HCT116 (cell line): ENCODE measurements at regions not wholly inside any gene's neighbourhood (a gene's known extent, or its start where the extent isn't known, plus 50 kb on each side); places are given as distances from the start of the nearest gene placed in this dataset.

Experiments used
- ATAC-seq: fragments of 200-7000 bp; cut with Tn5 transposase; 2 replicates; pipeline ENCODE4 v1.9.1; 2020; ENCODE audit warnings: mild to moderate bottlenecking, moderate library complexity
- BruUV-seq: library from RNA; stranded (reverse); fragments of 400-500 nt; replicated peaks from 2 replicates; lab custom pipeline; 2021; lab: Mats Ljungman, UMichigan
- CTCF ChIA-PET: fragments of 300-600 bp; sonication (Branson Sonifier 250); formaldehyde crosslinking; loops from one replicate; lab custom pipeline; 2021; ENCODE audit warnings: antibody characterized with exemption; lab: Charles Lee
- POLR2A ChIA-PET: fragments of 300-600, 350-600 bp; sonication (Branson Sonifier 250); formaldehyde crosslinking; loops from one replicate; lab custom pipeline; 2021; ENCODE audit warnings: antibody characterized with exemption; lab: Charles Lee
- RAD21 ChIA-PET, 2 experiments: fragments of 300-600 bp; sonication (Branson Sonifier 250); formaldehyde crosslinking; loops; one replicate each; lab custom pipeline; 2023; ENCODE audit warnings: low total read pairs in 2 of 2; ENCODE audit not compliant: uncharacterized antibody in 2 of 2, unreplicated experiment in 2 of 2, low non-redundant PET in 1 of 2; lab: Charles Lee
- DNase-seq: peaks from one replicate; pipeline ENCODE4 v3.0.0-alpha.2; 2010; ENCODE audit warnings: low read depth, low spot score
- H2AFZ ChIP-seq: fragments of 200-600 bp; shearing (Covaris generic), sonication (generic); 2 replicates; pipeline ENCODE4 v1.6.1; 2017; ENCODE audit warnings: low read depth, mixed run types, mixed read lengths, antibody characterized with exemption, low read length; ENCODE audit not compliant: poor library complexity, severe bottlenecking
- H3K27ac ChIP-seq: 2 replicates; pipeline ENCODE4 v1.5.1; 2012; ENCODE audit warnings: low read depth, low read length
- H3K27me3 ChIP-seq: fragments of 200-600 bp; sonication (generic); 2 replicates; pipeline ENCODE4 v1.6.1; 2016; ENCODE audit warnings: mixed run types, low read length, mixed read lengths; ENCODE audit not compliant: insufficient read depth
- H3K36me3 ChIP-seq, 2 experiments: fragments of 200-500 bp in 1 of 2; fragments of 200-600 bp in 1 of 2; sonication (Bioruptor generic) in 1 of 2; sonication (generic) in 1 of 2; 2 replicates each; pipeline versions ENCODE4 v1.5.1 to v1.6.1; 2014 to 2016; ENCODE audit warnings: low read length in 2 of 2, inconsistent platforms in 1 of 2, mixed read lengths in 1 of 2, mixed run types in 1 of 2; ENCODE audit not compliant: insufficient read depth in 2 of 2, control insufficient read depth in 1 of 2
- H3K4me1 ChIP-seq, 2 experiments: fragments of 200-600 bp in 1 of 2; sonication (generic) in 1 of 2; 2 replicates each; pipeline versions ENCODE4 v1.5.1 to v1.6.1; 2012 to 2017; ENCODE audit warnings: low read length in 2 of 2, inconsistent platforms in 1 of 2, mild to moderate bottlenecking in 1 of 2, mixed read lengths in 1 of 2, mixed run types in 1 of 2, moderate library complexity in 1 of 2; ENCODE audit not compliant: insufficient read depth in 2 of 2, control insufficient read depth in 1 of 2
- H3K4me2 ChIP-seq: fragments of 200-600 bp; sonication (generic); 2 replicates; pipeline ENCODE4 v1.6.1; 2017; ENCODE audit warnings: mixed run types, low read length, mixed read lengths
- H3K4me3 ChIP-seq, 2 experiments: fragments of 200-600 bp in 1 of 2; sonication (generic) in 1 of 2; replicated peaks in 1 of 2; 2 replicates each; pipeline ENCODE4 v1.5.1; 2011 to 2016; ENCODE audit warnings: low read length in 2 of 2, control low read depth in 1 of 2, low read depth in 1 of 2, mild to moderate bottlenecking in 1 of 2, mixed read lengths in 1 of 2, mixed run types in 1 of 2
- H3K79me2 ChIP-seq: fragments of 200-600 bp; sonication (generic); 2 replicates; pipeline ENCODE4 v1.6.1; 2017; ENCODE audit warnings: mild to moderate bottlenecking, mixed run types, low read length, moderate library complexity, mixed read lengths; ENCODE audit not compliant: insufficient read depth
- H3K9ac ChIP-seq: fragments of 200-600 bp; sonication (generic); 2 replicates; pipeline ENCODE4 v1.6.1; 2016; ENCODE audit warnings: low read length, mixed read lengths
- H3K9me2 ChIP-seq: fragments of 200-600 bp; sonication (generic), shearing (Covaris generic); 2 replicates; pipeline ENCODE4 v1.6.1; 2017; ENCODE audit warnings: mixed run types, mild to moderate bottlenecking, moderate library complexity; ENCODE audit not compliant: insufficient read depth
- H3K9me3 ChIP-seq, 2 experiments: fragments of 200-500 bp in 1 of 2; fragments of 200-600 bp in 1 of 2; sonication (Bioruptor generic) in 1 of 2; sonication (generic) in 1 of 2; 2 replicates each; pipeline ENCODE4 v1.6.1; 2014 to 2017; ENCODE audit warnings: low read length in 2 of 2, mixed read lengths in 2 of 2, inconsistent platforms in 1 of 2, low read depth in 1 of 2, mild to moderate bottlenecking in 1 of 2, mixed run types in 1 of 2, moderate library complexity in 1 of 2; ENCODE audit not compliant: control insufficient read depth in 1 of 2, insufficient read depth in 1 of 2
- H4K20me1 ChIP-seq: fragments of 200-600 bp; sonication (generic), shearing (Covaris generic); 2 replicates; pipeline ENCODE4 v1.6.1; 2017; ENCODE audit warnings: mixed run types, mild to moderate bottlenecking, moderate library complexity; ENCODE audit not compliant: insufficient read depth
- CBX3 ChIP-seq: IDR thresholded peaks from 2 replicates; pipeline ENCODE4 v1.6.1; 2012; ENCODE audit warnings: low read depth
- EGR1 ChIP-seq: IDR thresholded peaks from 2 replicates; pipeline ENCODE4 v1.6.1; 2012; ENCODE audit warnings: low read depth
- ELF1 ChIP-seq: IDR thresholded peaks from 2 replicates; pipeline ENCODE4 v1.6.1; 2012; ENCODE audit warnings: low read depth, borderline replicate concordance
- EZH2 ChIP-seq: fragments of 200-600 bp; sonication (generic); IDR thresholded peaks from 2 replicates; pipeline ENCODE4 v1.6.1; 2017; ENCODE audit warnings: antibody characterized with exemption, mixed run types
- EZH2phosphoT487 ChIP-seq: fragments of 200-600 bp; IDR thresholded peaks from 2 replicates; pipeline ENCODE4 v1.6.1; 2018; ENCODE audit warnings: antibody characterized with exemption, borderline replicate concordance
- FOSL1 ChIP-seq: IDR thresholded peaks from 2 replicates; pipeline ENCODE4 v1.6.1; 2012; ENCODE audit warnings: low read depth
- JUND ChIP-seq: IDR thresholded peaks from 2 replicates; pipeline ENCODE4 v1.6.1; 2012
- MAX ChIP-seq: IDR thresholded peaks from 2 replicates; pipeline ENCODE4 v1.6.1; 2012
- POLR2A ChIP-seq: IDR thresholded peaks from 2 replicates; pipeline ENCODE4 v1.7.0; 2011; ENCODE audit warnings: borderline replicate concordance; ENCODE audit not compliant: insufficient read depth, insufficient read length; ENCODE audit errors: extremely low read depth
- POLR2AphosphoS5 ChIP-seq: IDR thresholded peaks from 2 replicates; pipeline ENCODE4 v1.6.1; 2011; ENCODE audit warnings: mild to moderate bottlenecking, low read depth, low read length, moderate library complexity
- RAD21 ChIP-seq: IDR thresholded peaks from 2 replicates; pipeline ENCODE4 v1.6.1; 2012; ENCODE audit warnings: low read depth, mild to moderate bottlenecking
- REST ChIP-seq: IDR thresholded peaks from 2 replicates; pipeline ENCODE4 v1.6.1; 2012; ENCODE audit warnings: low read depth
- SIN3A ChIP-seq: IDR thresholded peaks from 2 replicates; pipeline ENCODE4 v1.6.1; 2012; ENCODE audit warnings: low read depth
- SP1 ChIP-seq: IDR thresholded peaks from 2 replicates; pipeline ENCODE4 v1.6.1; 2012; ENCODE audit warnings: low read depth
- SRF ChIP-seq: IDR thresholded peaks from 2 replicates; pipeline ENCODE4 v1.6.1; 2012; ENCODE audit warnings: low read depth
- ZBTB33 ChIP-seq: IDR thresholded peaks from 2 replicates; pipeline ENCODE4 v1.6.1; 2011; ENCODE audit warnings: mild to moderate bottlenecking, low read length, moderate library complexity; ENCODE audit not compliant: insufficient replicate concordance; ENCODE audit errors: extremely low read depth
- ZFX ChIP-seq: fragments of 450-650 bp; IDR thresholded peaks from 2 replicates; pipeline ENCODE4 v1.6.1; 2017
- ZNF274 ChIP-seq: fragments of 200-500 bp; sonication (Bioruptor generic); IDR thresholded peaks from 2 replicates; pipeline ENCODE4 v1.6.1; 2014; ENCODE audit warnings: mild to moderate bottlenecking, low read depth, low read length, inconsistent platforms
- intact Hi-C: fragments of 100-400 bp; cut with micrococcal nuclease; formaldehyde crosslinking; loops from 2 replicates; pipeline ENCODE4 v1.10.0; 2022
- TF ChIP-seq, protein P1 (sequence below): IDR thresholded peaks from 2 replicates; pipeline ENCODE4 v1.6.1; 2012
- TF ChIP-seq, protein P2 (sequence below), 3 experiments: fragments of 200-600 bp in 1 of 3; sonication (generic) in 1 of 3; IDR thresholded peaks in 2 of 3; conservative IDR thresholded peaks in 1 of 3; 2 replicates each; pipeline ENCODE4 v1.5.1; 2012 to 2017; ENCODE audit warnings: low read depth in 2 of 3, low read length in 2 of 3, antibody characterized with exemption in 1 of 3, borderline replicate concordance in 1 of 3, control low read depth in 1 of 3, mild to moderate bottlenecking in 1 of 3, mixed read lengths in 1 of 3, mixed run types in 1 of 3, moderate library complexity in 1 of 3; ENCODE audit not compliant: insufficient read depth in 1 of 3

DNA sequence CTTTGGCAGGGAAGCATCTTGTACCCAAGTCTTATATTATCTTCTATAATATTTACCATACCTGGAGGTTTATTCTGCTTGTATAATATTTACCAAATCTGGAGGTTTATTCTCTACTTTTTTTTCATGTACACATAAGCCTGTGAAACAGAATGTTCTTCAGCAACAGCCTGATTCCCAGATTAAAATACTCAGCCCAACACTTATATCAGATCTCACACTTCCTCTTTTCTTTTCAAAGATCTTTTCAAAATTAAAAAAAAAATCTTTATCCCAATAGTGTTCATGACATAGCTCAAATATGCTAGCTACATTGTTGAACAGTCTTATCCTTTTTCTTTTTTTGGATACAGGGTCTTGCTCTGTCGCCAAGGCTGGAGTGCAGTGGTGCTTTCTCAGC is 300.7 kb downstream of the LMO7 start:
- Histone ChIP-seq H3K9ac (no peak overlapping the region), H3K27ac (no peak overlapping the region), H4K20me1 (no peaks in the 10 kb centered on the region), H3K4me3 (no peak overlapping the region), H2AFZ (no peak overlapping the region), H3K9me2 (no peaks in the 10 kb centered on the region), H3K4me2 (no peak overlapping the region), H3K36me3 (no peaks in the 10 kb centered on the region), H3K79me2 (no peaks in the 10 kb centered on the region), H3K4me1 (no peaks in the 10 kb centered on the region), H3K9me3 (no peaks in the 10 kb centered on the region), H3K27me3 (no peaks in the 10 kb centered on the region)
- TF ChIP-seq, protein P1, sequence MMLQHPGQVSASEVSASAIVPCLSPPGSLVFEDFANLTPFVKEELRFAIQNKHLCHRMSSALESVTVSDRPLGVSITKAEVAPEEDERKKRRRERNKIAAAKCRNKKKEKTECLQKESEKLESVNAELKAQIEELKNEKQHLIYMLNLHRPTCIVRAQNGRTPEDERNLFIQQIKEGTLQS = no peak
- TF ChIP-seq POLR2AphosphoS5 (no peak), EZH2 (no peak), EZH2phosphoT487 (no peak), SIN3A (no peak), ZFX (no peak), SP1 (no peak), ZNF274 (no peak), FOSL1 (no peak), ZBTB33 (no peak), RAD21 (no peak), SRF (no peak), EGR1 (no peak), JUND (no peak), REST (no peak), CBX3 (no peak), POLR2A (no peak), ELF1 (no peak), MAX (no peak)
- TF ChIP-seq, protein P2, sequence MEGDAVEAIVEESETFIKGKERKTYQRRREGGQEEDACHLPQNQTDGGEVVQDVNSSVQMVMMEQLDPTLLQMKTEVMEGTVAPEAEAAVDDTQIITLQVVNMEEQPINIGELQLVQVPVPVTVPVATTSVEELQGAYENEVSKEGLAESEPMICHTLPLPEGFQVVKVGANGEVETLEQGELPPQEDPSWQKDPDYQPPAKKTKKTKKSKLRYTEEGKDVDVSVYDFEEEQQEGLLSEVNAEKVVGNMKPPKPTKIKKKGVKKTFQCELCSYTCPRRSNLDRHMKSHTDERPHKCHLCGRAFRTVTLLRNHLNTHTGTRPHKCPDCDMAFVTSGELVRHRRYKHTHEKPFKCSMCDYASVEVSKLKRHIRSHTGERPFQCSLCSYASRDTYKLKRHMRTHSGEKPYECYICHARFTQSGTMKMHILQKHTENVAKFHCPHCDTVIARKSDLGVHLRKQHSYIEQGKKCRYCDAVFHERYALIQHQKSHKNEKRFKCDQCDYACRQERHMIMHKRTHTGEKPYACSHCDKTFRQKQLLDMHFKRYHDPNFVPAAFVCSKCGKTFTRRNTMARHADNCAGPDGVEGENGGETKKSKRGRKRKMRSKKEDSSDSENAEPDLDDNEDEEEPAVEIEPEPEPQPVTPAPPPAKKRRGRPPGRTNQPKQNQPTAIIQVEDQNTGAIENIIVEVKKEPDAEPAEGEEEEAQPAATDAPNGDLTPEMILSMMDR (IDR thresholded peaks at IDR 0.05 in 2 of 3, conservative IDR thresholded peaks at IDR 0.05 in 1 of 3; ENCODE audit: borderline replicate concordance in 1 of 3, insufficient read depth in 1 of 3, low read depth in 2 of 3, low read length in 2 of 3) = no peak
- CTCF ChIA-PET = no interaction called here
- no TSS peak for BruUV-seq
- intact Hi-C loops = no loop called here
- DNase-seq = no peak
- ATAC-seq = no peak
- RAD21 ChIA-PET = no interaction called here
- POLR2A ChIA-PET = no interaction called here
